ENCODE measurements at regions not wholly inside any gene's neighbourhood (a gene's known extent, or its start where the extent isn't known, plus 50 kb on each side); places are given as distances from the start of the nearest gene placed in this dataset.

DNA sequence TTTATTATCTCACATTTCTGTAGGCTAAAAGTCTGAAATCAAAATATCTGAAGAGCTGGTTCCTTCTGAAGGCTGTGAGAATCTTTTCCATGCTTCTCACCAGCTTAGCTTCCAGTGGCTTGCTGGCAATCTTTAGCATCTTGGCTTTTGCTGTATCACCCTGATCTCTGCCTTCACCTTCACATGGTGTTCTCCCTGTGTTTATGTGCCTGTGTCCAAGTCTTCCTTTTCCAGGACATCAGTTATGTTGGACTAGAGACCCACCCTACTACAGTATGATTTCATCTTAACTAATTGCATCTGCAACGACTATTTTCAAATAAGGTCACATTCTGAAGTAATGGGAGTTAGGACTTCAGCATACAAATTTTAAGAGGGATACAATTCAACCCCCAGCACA is 772.3 kb upstream of the ADAMTS5 start:
- TF ChIP-seq, protein P1, sequence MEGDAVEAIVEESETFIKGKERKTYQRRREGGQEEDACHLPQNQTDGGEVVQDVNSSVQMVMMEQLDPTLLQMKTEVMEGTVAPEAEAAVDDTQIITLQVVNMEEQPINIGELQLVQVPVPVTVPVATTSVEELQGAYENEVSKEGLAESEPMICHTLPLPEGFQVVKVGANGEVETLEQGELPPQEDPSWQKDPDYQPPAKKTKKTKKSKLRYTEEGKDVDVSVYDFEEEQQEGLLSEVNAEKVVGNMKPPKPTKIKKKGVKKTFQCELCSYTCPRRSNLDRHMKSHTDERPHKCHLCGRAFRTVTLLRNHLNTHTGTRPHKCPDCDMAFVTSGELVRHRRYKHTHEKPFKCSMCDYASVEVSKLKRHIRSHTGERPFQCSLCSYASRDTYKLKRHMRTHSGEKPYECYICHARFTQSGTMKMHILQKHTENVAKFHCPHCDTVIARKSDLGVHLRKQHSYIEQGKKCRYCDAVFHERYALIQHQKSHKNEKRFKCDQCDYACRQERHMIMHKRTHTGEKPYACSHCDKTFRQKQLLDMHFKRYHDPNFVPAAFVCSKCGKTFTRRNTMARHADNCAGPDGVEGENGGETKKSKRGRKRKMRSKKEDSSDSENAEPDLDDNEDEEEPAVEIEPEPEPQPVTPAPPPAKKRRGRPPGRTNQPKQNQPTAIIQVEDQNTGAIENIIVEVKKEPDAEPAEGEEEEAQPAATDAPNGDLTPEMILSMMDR (IDR thresholded peaks at IDR 0.05; ENCODE audit: low read depth, low read length, poor library complexity, severe bottlenecking): no peak
- TF ChIP-seq EZH2phosphoT487 (IDR thresholded peaks at IDR 0.05; ENCODE audit: borderline replicate concordance, low read length): no peak
